ENCODE measurements at regions not wholly inside any gene's neighbourhood (a gene's known extent, or its start where the extent isn't known, plus 50 kb on each side); places are given as distances from the start of the nearest gene placed in this dataset.
"Not testable (repeated sequence)": the region's sequence is repeated elsewhere in the genome, so short reads cannot be mapped to it uniquely, and the experiment has no call there.

DNA sequence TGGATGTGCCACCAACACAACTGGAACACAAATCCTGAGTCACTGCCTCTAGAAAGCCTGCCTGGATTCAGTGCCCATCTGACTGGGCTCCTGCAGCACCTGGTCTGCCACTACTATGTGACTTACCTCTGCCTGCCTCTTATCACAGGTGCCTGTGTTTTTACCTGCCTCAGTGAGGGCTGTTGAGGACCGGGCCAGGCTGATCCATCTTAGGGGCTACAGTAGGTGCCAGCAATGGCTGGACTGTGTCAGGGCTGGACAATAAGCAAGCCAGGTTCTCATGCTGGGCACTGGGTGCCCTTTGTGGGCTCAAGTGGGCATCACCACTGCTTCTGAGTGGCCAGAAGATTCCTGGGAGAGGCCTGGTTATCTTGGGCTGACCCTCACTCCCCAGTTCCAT lies 948.6 kb upstream of the TPTE start:
- H3K4me1 ChIP-seq (ENCODE audit: control insufficient read depth in 1 of 2, insufficient read depth in 2 of 2, low read length in 2 of 2); H3K27me3 ChIP-seq (ENCODE audit: control insufficient read depth in 2 of 2, insufficient read depth in 2 of 2, low read length in 2 of 2); intact Hi-C loops (cut with micrococcal nuclease); H2AFZ ChIP-seq (ENCODE audit: insufficient read depth, low read depth, low read length, poor library complexity, severe bottlenecking); H3K36me3 ChIP-seq (replicated peaks in 1 of 2; ENCODE audit: control insufficient read depth in 1 of 2, insufficient read depth in 2 of 2, low read length in 2 of 2); H3K4me3 Mint-ChIP-seq; H3K36me3 Mint-ChIP-seq; H4K20me1 ChIP-seq (ENCODE audit: insufficient read depth, low read length); H3K27me3 Mint-ChIP-seq (ENCODE audit: low read depth in 3 of 3); H3K27ac Mint-ChIP-seq; H3K79me2 ChIP-seq (ENCODE audit: insufficient read depth, low read length); H3K4me1 Mint-ChIP-seq; H3K4me3 ChIP-seq (replicated peaks in 1 of 3; ENCODE audit: low read depth in 2 of 3, low read length in 3 of 3); H3K27ac ChIP-seq (ENCODE audit: low read depth in 1 of 2, low read length in 2 of 2); H3K4me2 ChIP-seq (replicated peaks; ENCODE audit: extremely low read depth, low read length, poor library complexity, severe bottlenecking); H3K9ac ChIP-seq (ENCODE audit: insufficient read depth, low read length, poor library complexity, severe bottlenecking): not testable (repeated sequence)
- WGBS (ENCODE audit: insufficient coverage): no CpG with 5 or more reads among the region's 1 CpG
- DNase-seq: peak in 1 of 3 donors; percentile 2
- H3K9me3 Mint-ChIP-seq: peaks cover 1 to 24% (median 4%) of the 10 kb centered on the region in 7 donors
- H3K9me3 ChIP-seq (replicated peaks in 1 of 2; ENCODE audit: control insufficient read depth in 1 of 2, insufficient read depth in 1 of 2, low read length in 2 of 2): peaks cover 5 to 18% of the 10 kb centered on the region in 2 donors

DNA sequence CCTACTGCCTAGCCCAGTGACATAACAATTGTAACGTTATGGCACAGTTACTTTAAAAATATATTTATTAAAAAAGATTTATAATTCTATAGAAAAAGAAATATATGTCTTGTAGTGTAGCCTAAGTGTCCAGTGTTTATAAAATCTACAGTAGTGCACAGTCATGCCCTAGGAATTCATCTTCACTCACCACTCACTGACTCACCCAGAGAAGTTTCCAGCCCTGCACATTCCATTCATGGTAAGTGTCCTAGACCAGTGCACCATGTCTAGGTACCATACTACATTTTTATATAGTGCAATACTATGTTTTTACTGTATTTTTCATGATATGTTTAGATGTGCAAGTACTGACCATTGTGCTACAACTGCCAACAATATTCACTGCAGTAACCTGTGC lies 947.9 kb upstream of the TPTE start:
- H3K79me2 ChIP-seq (ENCODE audit: insufficient read depth, low read length); H3K27me3 Mint-ChIP-seq (ENCODE audit: low read depth in 3 of 3); H3K9ac ChIP-seq (ENCODE audit: insufficient read depth, low read length, poor library complexity, severe bottlenecking); H4K20me1 ChIP-seq (ENCODE audit: insufficient read depth, low read length); H3K27ac Mint-ChIP-seq; DNase-seq; H3K36me3 ChIP-seq (replicated peaks in 1 of 2; ENCODE audit: control insufficient read depth in 1 of 2, insufficient read depth in 2 of 2, low read length in 2 of 2); H3K36me3 Mint-ChIP-seq; H3K4me2 ChIP-seq (replicated peaks; ENCODE audit: extremely low read depth, low read length, poor library complexity, severe bottlenecking); H3K4me3 ChIP-seq (replicated peaks in 1 of 3; ENCODE audit: low read depth in 2 of 3, low read length in 3 of 3); H2AFZ ChIP-seq (ENCODE audit: insufficient read depth, low read depth, low read length, poor library complexity, severe bottlenecking); H3K4me3 Mint-ChIP-seq; H3K27me3 ChIP-seq (ENCODE audit: control insufficient read depth in 2 of 2, insufficient read depth in 2 of 2, low read length in 2 of 2); H3K4me1 Mint-ChIP-seq; H3K4me1 ChIP-seq (ENCODE audit: control insufficient read depth in 1 of 2, insufficient read depth in 2 of 2, low read length in 2 of 2); intact Hi-C loops (cut with micrococcal nuclease); H3K27ac ChIP-seq (ENCODE audit: low read depth in 1 of 2, low read length in 2 of 2): not testable (repeated sequence)
- peaks cover 0 to 23% (median 3%) of the 10 kb centered on the region in 7 donors for H3K9me3 Mint-ChIP-seq
- WGBS (ENCODE audit: insufficient coverage): no CpG with 5 or more reads among the region's 1 CpG
- peaks cover 5 to 22% of the 10 kb centered on the region in 2 donors for H3K9me3 ChIP-seq (replicated peaks in 1 of 2; ENCODE audit: control insufficient read depth in 1 of 2, insufficient read depth in 1 of 2, low read length in 2 of 2)

DNA sequence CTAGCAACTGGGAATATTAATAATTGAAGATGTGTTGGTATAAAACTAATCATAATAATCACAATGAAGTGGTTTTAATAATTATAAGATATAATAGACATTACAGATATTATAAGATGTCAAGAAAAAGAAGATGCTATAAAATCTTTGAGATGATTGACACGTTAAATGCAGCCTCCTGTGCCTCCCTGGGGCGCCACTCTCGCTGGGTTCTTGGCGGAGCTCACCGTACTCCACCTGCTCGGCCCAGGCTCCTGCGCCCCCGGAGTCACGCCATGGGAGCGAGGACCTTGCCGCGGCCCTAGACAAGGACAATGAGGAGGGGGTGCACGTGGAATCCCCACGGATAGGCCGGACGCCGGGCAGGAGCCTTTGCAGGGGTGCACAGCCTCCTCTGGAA lies 942.1 kb upstream of the TPTE start:
- H3K9me3 Mint-ChIP-seq; H2AFZ ChIP-seq (ENCODE audit: insufficient read depth, low read depth, low read length, poor library complexity, severe bottlenecking); H3K9ac ChIP-seq (ENCODE audit: insufficient read depth, low read length, poor library complexity, severe bottlenecking); H3K27me3 ChIP-seq (ENCODE audit: control insufficient read depth in 2 of 2, insufficient read depth in 2 of 2, low read length in 2 of 2); H3K4me3 ChIP-seq (replicated peaks in 1 of 3; ENCODE audit: low read depth in 2 of 3, low read length in 3 of 3); H3K4me2 ChIP-seq (replicated peaks; ENCODE audit: extremely low read depth, low read length, poor library complexity, severe bottlenecking); intact Hi-C loops (cut with micrococcal nuclease); H3K27ac ChIP-seq (ENCODE audit: low read depth in 1 of 2, low read length in 2 of 2); H3K79me2 ChIP-seq (ENCODE audit: insufficient read depth, low read length); H3K27me3 Mint-ChIP-seq (ENCODE audit: low read depth in 3 of 3); H3K27ac Mint-ChIP-seq; H3K36me3 Mint-ChIP-seq; H4K20me1 ChIP-seq (ENCODE audit: insufficient read depth, low read length); H3K4me1 Mint-ChIP-seq; H3K4me3 Mint-ChIP-seq; DNase-seq; H3K4me1 ChIP-seq (ENCODE audit: control insufficient read depth in 1 of 2, insufficient read depth in 2 of 2, low read length in 2 of 2); H3K36me3 ChIP-seq (replicated peaks in 1 of 2; ENCODE audit: control insufficient read depth in 1 of 2, insufficient read depth in 2 of 2, low read length in 2 of 2): not testable (repeated sequence)
- WGBS (ENCODE audit: insufficient coverage): no CpG with 5 or more reads among the region's 17 CpGs
- H3K9me3 ChIP-seq (replicated peaks in 1 of 2; ENCODE audit: control insufficient read depth in 1 of 2, insufficient read depth in 1 of 2, low read length in 2 of 2): peaks cover 5 to 14% of the 10 kb centered on the region in 2 donors

DNA sequence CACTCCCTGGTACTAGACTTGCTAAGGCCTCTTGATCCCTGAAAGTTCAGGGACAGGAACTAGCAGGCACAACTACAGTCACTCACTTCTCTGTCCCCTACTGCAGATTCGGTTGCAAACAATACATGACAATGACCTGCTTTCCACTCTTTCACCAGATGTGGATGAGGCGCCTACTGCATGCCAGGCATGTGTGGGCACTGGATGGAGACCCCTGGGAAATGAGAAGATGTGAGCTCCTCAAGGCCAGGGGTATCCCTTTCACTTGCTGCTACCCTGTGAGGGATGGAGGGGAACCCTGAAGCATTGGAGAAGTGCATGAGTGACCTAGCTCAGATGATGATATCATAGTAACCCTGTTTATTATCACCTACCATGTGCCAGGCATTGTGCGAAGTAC lies 933.4 kb upstream of the TPTE start:
- DNase-seq; H3K4me1 Mint-ChIP-seq; H3K9ac ChIP-seq (ENCODE audit: insufficient read depth, low read length, poor library complexity, severe bottlenecking); H3K27ac Mint-ChIP-seq; H3K4me3 ChIP-seq (replicated peaks in 1 of 3; ENCODE audit: low read depth in 2 of 3, low read length in 3 of 3); H3K9me3 ChIP-seq (replicated peaks in 1 of 2; ENCODE audit: control insufficient read depth in 1 of 2, insufficient read depth in 1 of 2, low read length in 2 of 2); H3K27me3 ChIP-seq (ENCODE audit: control insufficient read depth in 2 of 2, insufficient read depth in 2 of 2, low read length in 2 of 2); H3K27ac ChIP-seq (ENCODE audit: low read depth in 1 of 2, low read length in 2 of 2); H3K4me1 ChIP-seq (ENCODE audit: control insufficient read depth in 1 of 2, insufficient read depth in 2 of 2, low read length in 2 of 2); H3K4me3 Mint-ChIP-seq; H3K36me3 Mint-ChIP-seq; H3K4me2 ChIP-seq (replicated peaks; ENCODE audit: extremely low read depth, low read length, poor library complexity, severe bottlenecking); H3K79me2 ChIP-seq (ENCODE audit: insufficient read depth, low read length); H3K36me3 ChIP-seq (replicated peaks in 1 of 2; ENCODE audit: control insufficient read depth in 1 of 2, insufficient read depth in 2 of 2, low read length in 2 of 2); H4K20me1 ChIP-seq (ENCODE audit: insufficient read depth, low read length); H2AFZ ChIP-seq (ENCODE audit: insufficient read depth, low read depth, low read length, poor library complexity, severe bottlenecking); H3K27me3 Mint-ChIP-seq (ENCODE audit: low read depth in 3 of 3); intact Hi-C loops (cut with micrococcal nuclease): not testable (repeated sequence)
- no CpG with 5 or more reads among the region's 3 CpGs for WGBS (ENCODE audit: insufficient coverage)
- H3K9me3 Mint-ChIP-seq: peaks cover 1 to 11% (median 2%) of the 10 kb centered on the region in 7 donors

Measured in CD14-positive monocyte (primary cell).